ENCODE measurements at regions not wholly inside any gene's neighbourhood (a gene's known extent, or its start where the extent isn't known, plus 50 kb on each side); places are given as distances from the start of the nearest gene placed in this dataset.

DNA sequence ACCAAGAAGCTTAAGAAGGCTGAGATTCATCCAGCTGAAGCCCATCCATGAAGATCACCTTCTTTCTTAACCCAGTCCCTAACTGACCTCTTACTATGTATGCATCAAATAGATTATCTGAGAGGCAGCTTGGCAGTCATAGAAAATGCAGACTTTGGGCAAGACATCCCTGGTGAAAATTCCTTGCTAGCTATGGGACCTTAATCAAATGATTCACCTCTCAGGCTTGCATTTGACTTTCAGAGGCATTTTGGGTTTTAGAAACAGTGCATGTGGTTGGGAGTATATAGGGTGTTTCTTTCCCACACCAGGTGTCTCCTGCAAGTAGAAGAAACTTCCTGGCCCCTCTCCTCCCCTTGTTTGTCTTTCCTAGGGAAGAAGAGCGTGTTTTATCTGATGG is 188.5 kb upstream of the ISX start:
- TF ChIP-seq, protein P1, sequence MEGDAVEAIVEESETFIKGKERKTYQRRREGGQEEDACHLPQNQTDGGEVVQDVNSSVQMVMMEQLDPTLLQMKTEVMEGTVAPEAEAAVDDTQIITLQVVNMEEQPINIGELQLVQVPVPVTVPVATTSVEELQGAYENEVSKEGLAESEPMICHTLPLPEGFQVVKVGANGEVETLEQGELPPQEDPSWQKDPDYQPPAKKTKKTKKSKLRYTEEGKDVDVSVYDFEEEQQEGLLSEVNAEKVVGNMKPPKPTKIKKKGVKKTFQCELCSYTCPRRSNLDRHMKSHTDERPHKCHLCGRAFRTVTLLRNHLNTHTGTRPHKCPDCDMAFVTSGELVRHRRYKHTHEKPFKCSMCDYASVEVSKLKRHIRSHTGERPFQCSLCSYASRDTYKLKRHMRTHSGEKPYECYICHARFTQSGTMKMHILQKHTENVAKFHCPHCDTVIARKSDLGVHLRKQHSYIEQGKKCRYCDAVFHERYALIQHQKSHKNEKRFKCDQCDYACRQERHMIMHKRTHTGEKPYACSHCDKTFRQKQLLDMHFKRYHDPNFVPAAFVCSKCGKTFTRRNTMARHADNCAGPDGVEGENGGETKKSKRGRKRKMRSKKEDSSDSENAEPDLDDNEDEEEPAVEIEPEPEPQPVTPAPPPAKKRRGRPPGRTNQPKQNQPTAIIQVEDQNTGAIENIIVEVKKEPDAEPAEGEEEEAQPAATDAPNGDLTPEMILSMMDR (IDR thresholded peaks at IDR 0.05) = no peak
- TF ChIP-seq IRF2 (CRISPR knock-in tag; IDR thresholded peaks at IDR 0.05; ENCODE audit: borderline replicate concordance, low read depth) (no peak), TEAD4 (CRISPR knock-in tag; IDR thresholded peaks at IDR 0.05) (no peak), ETV6 (CRISPR knock-in tag; IDR thresholded peaks at IDR 0.05) (no peak), NFE2L1 (CRISPR knock-in tag; IDR thresholded peaks at IDR 0.05) (no peak), GABPB1 (CRISPR knock-in tag; IDR thresholded peaks at IDR 0.05) (no peak)
- TF ChIP-seq, protein P2, sequence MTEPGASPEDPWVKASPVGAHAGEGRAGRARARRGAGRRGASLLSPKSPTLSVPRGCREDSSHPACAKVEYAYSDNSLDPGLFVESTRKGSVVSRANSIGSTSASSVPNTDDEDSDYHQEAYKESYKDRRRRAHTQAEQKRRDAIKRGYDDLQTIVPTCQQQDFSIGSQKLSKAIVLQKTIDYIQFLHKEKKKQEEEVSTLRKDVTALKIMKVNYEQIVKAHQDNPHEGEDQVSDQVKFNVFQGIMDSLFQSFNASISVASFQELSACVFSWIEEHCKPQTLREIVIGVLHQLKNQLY (CRISPR knock-in tag; IDR thresholded peaks at IDR 0.05) = no peak
- TF ChIP-seq, protein P3, sequence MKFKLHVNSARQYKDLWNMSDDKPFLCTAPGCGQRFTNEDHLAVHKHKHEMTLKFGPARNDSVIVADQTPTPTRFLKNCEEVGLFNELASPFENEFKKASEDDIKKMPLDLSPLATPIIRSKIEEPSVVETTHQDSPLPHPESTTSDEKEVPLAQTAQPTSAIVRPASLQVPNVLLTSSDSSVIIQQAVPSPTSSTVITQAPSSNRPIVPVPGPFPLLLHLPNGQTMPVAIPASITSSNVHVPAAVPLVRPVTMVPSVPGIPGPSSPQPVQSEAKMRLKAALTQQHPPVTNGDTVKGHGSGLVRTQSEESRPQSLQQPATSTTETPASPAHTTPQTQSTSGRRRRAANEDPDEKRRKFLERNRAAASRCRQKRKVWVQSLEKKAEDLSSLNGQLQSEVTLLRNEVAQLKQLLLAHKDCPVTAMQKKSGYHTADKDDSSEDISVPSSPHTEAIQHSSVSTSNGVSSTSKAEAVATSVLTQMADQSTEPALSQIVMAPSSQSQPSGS (CRISPR knock-in tag; IDR thresholded peaks at IDR 0.05; ENCODE audit: borderline replicate concordance, low read depth) = no peak
- TF ChIP-seq, protein P4, sequence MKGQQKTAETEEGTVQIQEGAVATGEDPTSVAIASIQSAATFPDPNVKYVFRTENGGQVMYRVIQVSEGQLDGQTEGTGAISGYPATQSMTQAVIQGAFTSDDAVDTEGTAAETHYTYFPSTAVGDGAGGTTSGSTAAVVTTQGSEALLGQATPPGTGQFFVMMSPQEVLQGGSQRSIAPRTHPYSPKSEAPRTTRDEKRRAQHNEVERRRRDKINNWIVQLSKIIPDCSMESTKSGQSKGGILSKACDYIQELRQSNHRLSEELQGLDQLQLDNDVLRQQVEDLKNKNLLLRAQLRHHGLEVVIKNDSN (CRISPR knock-in tag; IDR thresholded peaks at IDR 0.05) = no peak
- TF ChIP-seq, protein P5, sequence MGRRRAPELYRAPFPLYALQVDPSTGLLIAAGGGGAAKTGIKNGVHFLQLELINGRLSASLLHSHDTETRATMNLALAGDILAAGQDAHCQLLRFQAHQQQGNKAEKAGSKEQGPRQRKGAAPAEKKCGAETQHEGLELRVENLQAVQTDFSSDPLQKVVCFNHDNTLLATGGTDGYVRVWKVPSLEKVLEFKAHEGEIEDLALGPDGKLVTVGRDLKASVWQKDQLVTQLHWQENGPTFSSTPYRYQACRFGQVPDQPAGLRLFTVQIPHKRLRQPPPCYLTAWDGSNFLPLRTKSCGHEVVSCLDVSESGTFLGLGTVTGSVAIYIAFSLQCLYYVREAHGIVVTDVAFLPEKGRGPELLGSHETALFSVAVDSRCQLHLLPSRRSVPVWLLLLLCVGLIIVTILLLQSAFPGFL (CRISPR knock-in tag; IDR thresholded peaks at IDR 0.05; ENCODE audit: borderline replicate concordance) = no peak
- TF ChIP-seq, protein P6, sequence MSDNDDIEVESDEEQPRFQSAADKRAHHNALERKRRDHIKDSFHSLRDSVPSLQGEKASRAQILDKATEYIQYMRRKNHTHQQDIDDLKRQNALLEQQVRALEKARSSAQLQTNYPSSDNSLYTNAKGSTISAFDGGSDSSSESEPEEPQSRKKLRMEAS (CRISPR knock-in tag; IDR thresholded peaks at IDR 0.05) = no peak
- TF ChIP-seq, protein P7, sequence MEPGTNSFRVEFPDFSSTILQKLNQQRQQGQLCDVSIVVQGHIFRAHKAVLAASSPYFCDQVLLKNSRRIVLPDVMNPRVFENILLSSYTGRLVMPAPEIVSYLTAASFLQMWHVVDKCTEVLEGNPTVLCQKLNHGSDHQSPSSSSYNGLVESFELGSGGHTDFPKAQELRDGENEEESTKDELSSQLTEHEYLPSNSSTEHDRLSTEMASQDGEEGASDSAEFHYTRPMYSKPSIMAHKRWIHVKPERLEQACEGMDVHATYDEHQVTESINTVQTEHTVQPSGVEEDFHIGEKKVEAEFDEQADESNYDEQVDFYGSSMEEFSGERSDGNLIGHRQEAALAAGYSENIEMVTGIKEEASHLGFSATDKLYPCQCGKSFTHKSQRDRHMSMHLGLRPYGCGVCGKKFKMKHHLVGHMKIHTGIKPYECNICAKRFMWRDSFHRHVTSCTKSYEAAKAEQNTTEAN (CRISPR knock-in tag; IDR thresholded peaks at IDR 0.05) = no peak
- TF ChIP-seq, protein P8, sequence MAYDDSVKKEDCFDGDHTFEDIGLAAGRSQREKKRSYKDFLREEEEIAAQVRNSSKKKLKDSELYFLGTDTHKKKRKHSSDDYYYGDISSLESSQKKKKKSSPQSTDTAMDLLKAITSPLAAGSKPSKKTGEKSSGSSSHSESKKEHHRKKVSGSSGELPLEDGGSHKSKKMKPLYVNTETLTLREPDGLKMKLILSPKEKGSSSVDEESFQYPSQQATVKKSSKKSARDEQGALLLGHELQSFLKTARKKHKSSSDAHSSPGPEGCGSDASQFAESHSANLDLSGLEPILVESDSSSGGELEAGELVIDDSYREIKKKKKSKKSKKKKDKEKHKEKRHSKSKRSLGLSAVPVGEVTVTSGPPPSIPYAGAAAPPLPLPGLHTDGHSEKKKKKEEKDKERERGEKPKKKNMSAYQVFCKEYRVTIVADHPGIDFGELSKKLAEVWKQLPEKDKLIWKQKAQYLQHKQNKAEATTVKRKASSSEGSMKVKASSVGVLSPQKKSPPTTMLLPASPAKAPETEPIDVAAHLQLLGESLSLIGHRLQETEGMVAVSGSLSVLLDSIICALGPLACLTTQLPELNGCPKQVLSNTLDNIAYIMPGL (CRISPR knock-in tag; IDR thresholded peaks at IDR 0.05) = no peak

All from WTC11 (cell line).